ENCODE measurements at regions not wholly inside any gene's neighbourhood (a gene's known extent, or its start where the extent isn't known, plus 50 kb on each side); places are given as distances from the start of the nearest gene placed in this dataset.

GRCh38 chr4:169912996-169913395 lies 113.2 kb downstream of the MFAP3L start:
- ChIA-PET RAD21 (ENCODE audit: unreplicated experiment) (no interaction called here), POLR2A (no interaction called here), CTCF (interaction anchor here (1.0 kb wide), 1 partner anchor 80 kb away, joined by 4 read pairs; no protein-coding TSS in a partner anchor)

More at GRCh38 chr4:169912996-169913395, 113.2 kb downstream of the MFAP3L start:
- no peak overlapping the region for H3K4me2 ChIP-seq (ENCODE audit: control insufficient read depth, insufficient read depth)
- in situ Hi-C loops (cut with MboI) = no loop called here
- H4K20me1 ChIP-seq (ENCODE audit: control insufficient read depth, insufficient read depth) = no peaks in the 10 kb centered on the region
- intact Hi-C loops (cut with micrococcal nuclease; ENCODE audit: unreplicated experiment) = no loop called here
- no peaks in the 10 kb centered on the region for H3K36me3 ChIP-seq (ENCODE audit: control insufficient read depth in 2 of 2, insufficient read depth in 2 of 2, low read length in 1 of 2)
- H3K4me1 ChIP-seq (ENCODE audit: control insufficient read depth, insufficient read depth, low read length) = no peaks in the 10 kb centered on the region
- ATAC-seq (no peak), DNase-seq (ENCODE audit: low read depth, low spot score) (no peak), FAIRE-seq (no peak)
- no peak overlapping the region for H2AFZ ChIP-seq (ENCODE audit: control insufficient read depth, low read depth, low read length)
- H3K9ac ChIP-seq (ENCODE audit: control insufficient read depth, insufficient read depth, low read length) = no peak overlapping the region
- H3K9me3 ChIP-seq (replicated peaks; ENCODE audit: control insufficient read depth, insufficient read depth, low read length) = no peaks in the 10 kb centered on the region
- BruUV-seq (replicated peaks) = no TSS peak
- no peaks in the 10 kb centered on the region for H3K79me2 ChIP-seq (ENCODE audit: control insufficient read depth, insufficient read depth, low read length)
- H3K4me3 ChIP-seq = no peak overlapping the region
- H3K27ac ChIP-seq (ENCODE audit: control insufficient read depth, insufficient read depth) = no peak overlapping the region
- SMC1A ChIA-PET (ENCODE audit: uncharacterized antibody, unreplicated experiment) = no interaction called here
- no peaks in the 10 kb centered on the region for H3K27me3 ChIP-seq (replicated peaks in 1 of 2; ENCODE audit: control insufficient read depth in 2 of 2, insufficient read depth in 2 of 2, low read length in 1 of 2)
- WGBS (ENCODE audit: insufficient coverage, insufficient replicate concordance, low lambda C conversion rate, missing lambda C conversion rate) = 61% methylated on average over 3 of the region's 3 CpGs
- TF ChIP-seq SIX5 (IDR thresholded peaks at IDR 0.05; ENCODE audit: low read depth, low read length, severe bottlenecking) (no peak), HDGF (IDR thresholded peaks at IDR 0.05) (no peak), GATAD2B (conservative IDR thresholded peaks at IDR 0.05; ENCODE audit: low read depth) (no peak), RELA (IDR thresholded peaks at IDR 0.05; ENCODE audit: borderline replicate concordance, partially characterized antibody) (no peak), IKZF1 (conservative IDR thresholded peaks at IDR 0.05) (no peak), ZNF687 (IDR thresholded peaks at IDR 0.05) (no peak)

Data from GM12878 (cell line).